Astrocyte of the hippocampus (primary cell): ENCODE measurements at regions not wholly inside any gene's neighbourhood (a gene's known extent, or its start where the extent isn't known, plus 50 kb on each side); places are given as distances from the start of the nearest gene placed in this dataset.

Source experiments
- DNase-seq: peaks from one replicate; pipeline ENCODE4 v3.0.0; 2011; ENCODE audit warnings: low read depth, low spot score

DNA sequence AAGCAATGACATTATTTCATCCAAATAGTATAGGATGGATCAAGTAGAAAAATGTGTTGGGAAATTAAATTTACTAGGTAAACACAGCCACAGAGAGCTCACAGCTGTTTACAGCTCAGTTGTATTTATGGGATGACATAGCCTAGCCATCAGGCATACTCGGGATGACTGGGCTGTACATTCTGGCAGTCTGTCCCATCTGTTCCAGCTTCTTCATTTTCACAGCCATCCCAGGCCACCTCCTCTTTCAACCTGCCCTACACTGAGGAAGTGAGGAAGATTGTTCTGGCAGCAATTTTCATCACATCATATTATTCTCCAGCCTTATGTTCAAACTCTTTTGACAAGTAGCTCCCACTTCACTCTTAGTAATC, 98.4 kb upstream of the PFN2 start:
- no peak for DNase-seq

DNA sequence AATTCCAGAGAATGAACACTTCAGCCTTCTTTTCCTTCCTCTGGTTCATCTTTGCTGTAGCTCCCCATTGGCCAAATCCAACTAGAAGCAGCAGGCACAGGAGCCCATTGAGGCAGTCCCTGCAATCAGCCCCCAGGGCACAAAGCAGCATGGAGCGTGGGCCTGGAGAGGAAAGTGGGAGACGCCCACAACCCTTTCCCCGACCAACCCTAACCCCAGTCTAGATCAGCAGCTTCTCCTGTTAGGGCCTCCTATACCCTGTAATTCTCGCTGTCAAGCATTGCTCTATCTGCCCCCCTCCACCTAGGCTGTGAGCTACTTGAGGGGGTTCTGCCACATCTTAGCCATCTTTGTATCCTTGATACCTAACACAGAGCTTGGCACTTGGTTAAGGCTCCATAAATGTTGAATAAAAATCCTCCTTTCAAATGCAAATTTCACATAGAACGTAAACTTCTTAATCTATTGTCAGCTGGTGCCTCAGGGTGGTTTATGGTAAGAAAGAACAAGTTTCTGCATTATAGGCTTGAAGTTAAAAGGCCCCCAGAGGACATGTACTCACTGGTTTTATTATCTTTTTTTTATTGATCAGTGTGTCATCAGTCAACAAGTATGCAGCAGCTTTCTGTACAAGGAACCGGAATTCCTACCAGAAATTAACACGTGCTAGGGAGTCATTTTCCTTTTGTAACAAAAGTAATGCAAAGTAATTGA, 97.9 kb upstream of the PFN2 start:
- no peak for DNase-seq

DNA sequence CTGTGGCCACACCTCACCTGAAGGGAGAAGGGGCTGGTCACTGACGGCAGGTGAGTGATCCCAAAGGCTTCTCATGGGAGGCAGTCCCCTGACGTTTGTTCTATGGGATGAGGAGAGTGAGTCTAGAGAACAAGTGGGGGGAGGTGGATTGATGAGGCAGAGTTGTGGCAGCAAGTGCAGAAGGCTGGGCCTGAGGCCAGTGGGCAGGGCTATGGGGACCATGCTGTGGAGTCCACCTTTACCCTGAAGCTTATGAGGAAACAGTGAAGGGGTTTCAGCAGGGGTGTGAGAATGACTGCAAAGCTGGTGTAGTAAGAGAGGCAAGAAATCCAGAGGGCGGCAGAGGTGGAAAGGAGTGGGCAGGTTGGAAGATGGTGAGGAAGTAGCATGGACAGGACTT, 96.9 kb upstream of the PFN2 start:
- no peak for DNase-seq

DNA sequence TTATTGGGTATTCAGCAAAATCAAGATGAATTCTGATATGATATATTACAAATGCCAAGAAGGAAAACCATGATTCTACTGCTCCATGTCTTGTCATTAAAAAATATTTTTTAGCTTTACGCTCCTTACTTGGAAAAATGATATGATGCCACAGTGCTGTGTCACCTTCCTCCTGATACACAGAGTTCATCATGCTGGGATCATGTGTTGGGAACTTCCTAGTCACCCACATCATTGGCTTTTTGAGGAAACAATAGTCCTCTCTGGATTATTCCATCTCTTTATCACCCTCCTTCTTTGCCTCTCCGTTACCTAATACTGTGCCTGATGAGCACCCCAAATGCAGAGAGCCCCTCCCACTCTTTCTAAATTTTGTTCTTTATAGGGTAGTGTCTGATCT, 94.3 kb upstream of the PFN2 start:
- DNase-seq, result no peak

GRCh38 chr3:150063237-150063636, 92.5 kb upstream of the PFN2 start:
- DNase-seq, result no peak

- DNase-seq, result peak; percentile 73
These were observed 91.8 kb upstream of the PFN2 start for GRCh38 chr3:150062492-150062891.

GRCh38 chr3:150061288-150062024, 90.8 kb upstream of the PFN2 start:
- DNase-seq, result no peak

DNA sequence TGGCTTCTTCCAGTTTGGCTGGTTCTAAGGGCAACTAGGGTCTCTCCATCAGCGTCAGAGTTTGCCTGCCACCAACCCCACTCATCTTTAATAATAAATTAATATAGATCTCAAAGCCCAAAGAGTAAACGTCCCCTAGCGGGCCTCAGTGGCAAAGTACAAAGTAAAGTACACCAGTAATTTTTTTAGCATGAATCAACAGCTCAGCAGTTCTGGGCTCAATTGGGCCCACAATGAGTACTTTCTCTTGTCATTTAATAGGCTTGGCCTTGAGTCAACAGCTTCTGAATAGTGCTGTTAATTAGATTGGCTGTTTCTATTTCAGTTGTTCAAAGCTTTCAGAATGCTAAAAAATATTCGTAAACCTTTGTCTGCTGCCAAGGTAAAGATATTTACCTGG, 89.0 kb upstream of the PFN2 start:
- DNase-seq, result peak; percentile 34

DNA sequence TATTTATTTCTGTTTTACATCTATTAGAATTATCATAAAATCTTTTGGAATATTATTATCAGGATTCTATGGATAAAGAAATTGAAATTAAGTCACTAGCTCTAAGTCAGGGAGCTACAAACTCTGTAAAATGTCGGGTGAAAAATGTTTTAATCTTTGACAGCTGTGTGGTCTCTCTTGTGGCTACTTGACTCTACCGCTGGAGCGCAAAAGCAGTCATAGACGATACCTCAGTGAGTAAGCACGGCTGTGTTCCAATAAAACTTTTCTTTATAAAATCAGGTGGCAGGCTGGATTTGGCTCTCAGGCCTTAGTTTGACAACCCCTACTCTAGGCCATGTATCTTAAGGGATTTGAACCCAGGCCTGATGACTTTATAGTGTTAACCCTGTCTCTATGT, 88.5 kb upstream of the PFN2 start:
- peak; percentile 70 for DNase-seq

GRCh38 chr3:150057227-150057626, 86.5 kb upstream of the PFN2 start:
- DNase-seq, result no peak

DNA sequence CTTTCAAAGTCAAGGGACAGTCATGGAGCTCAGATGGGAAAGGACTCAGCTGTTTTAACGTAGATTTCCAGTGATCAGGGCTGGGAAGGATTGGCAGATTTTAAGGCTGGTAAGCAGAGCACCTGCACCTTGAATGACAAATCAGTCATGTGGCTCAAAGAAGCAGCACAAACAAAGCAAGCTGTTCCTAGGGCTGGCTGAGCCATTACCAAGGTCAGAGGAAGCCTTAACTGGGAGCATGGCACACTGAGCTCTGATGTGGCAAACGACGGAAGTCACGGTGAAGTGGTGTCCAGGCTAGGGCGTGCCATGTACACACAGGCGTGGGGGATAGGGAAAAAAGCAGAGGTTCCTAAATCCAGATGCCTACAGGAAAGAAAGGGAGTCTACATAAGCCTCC, 84.6 kb upstream of the PFN2 start:
- DNase-seq, result no peak

DNA sequence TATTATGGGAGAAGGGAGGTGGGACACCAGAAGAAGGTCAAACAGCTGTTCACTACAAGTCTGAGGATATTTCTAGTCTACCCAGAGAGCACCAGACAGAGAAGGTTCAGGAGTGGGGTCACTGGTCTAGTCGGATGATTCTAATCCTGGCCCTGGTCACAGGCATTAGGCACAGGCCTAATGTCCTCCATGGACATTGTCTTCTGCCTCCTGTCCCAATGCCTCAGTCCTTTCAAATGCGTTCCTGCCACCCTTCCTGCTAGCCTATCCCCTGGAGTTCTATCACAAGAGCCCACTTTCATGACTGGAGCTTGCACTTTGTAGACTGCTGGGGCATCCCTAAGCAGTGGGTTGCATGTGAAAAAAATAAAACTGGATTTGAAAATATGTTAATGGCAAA, 83.9 kb upstream of the PFN2 start:
- no peak for DNase-seq

- DNase-seq, result no peak
These were observed 79.8 kb upstream of the PFN2 start for GRCh38 chr3:150050510-150050909.

DNA sequence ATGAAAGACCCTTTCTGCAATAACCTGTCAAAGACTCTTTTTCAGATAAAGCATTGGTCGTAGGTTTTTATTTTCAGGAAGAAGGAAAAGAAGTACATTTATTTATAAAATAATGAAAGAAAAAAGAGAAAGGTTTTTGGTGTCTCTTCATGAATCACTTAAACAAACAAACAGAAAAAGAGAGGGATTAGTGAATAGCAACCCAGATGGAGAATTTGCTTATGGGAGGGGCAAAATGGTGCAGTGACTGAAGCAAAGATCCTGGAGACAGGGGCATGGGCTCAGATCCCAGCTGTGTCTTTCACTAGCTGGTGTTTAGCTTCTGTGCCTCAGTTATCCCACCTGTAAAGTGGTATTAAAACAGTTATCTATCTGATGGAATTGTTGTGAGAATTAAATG, 78.6 kb upstream of the PFN2 start:
- DNase-seq, result no peak

GRCh38 chr3:150041877-150042276, 71.2 kb upstream of the PFN2 start:
- no peak for DNase-seq

DNA sequence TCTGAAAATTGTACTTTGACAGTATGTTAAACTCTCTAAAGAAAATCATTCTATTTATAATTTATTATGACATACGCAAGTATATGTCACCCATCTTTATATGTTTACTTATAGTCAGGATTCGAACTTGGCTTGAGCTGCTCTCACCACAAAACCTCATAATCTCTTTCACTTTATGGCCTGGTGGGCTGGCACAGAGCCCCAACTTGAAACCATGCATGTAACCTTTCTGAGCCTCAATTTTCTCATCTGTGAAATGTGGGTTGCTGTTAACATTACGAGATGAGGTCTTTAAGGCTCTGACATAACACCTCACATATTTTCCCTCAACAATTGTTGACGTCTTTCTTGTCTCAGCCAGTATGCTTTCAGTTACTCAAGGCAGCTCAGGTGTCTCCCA, 69.4 kb upstream of the PFN2 start:
- DNase-seq, result no peak

- DNase-seq, result no peak
These were observed 68.1 kb upstream of the PFN2 start for GRCh38 chr3:150038830-150039229.

- DNase-seq, result no peak
These were observed 66.1 kb upstream of the PFN2 start for GRCh38 chr3:150036780-150037179.

GRCh38 chr3:150035910-150036612, 65.4 kb upstream of the PFN2 start:
- peak; percentile 28 for DNase-seq

DNA sequence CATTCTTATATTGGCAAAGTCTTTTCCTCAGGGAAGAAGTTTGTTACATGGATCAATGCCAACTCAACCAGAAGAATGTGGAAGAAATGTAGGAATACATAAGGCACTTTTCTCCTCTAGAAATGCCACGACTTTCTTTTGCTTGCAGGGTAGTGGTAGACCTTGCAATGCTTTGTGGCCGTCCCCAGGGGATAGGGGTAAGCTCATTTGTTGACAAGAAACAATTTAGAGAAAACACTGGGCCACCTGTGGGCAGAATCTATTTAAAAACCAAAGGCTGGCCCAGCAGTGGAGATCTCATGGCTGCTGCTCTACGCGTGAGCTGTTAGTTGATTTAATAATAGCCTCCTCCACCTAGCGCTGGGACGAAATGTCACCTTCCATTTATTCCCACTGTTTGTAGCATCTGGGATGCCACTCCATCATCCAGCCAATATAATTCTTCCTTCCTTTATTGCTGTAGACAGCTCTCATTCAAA, 64.6 kb upstream of the PFN2 start:
- peak; percentile 47 for DNase-seq

- DNase-seq, result no peak
These were observed 63.0 kb upstream of the PFN2 start for GRCh38 chr3:150033721-150034120.

GRCh38 chr3:150030841-150031240, 60.1 kb upstream of the PFN2 start:
- DNase-seq, result no peak

DNA sequence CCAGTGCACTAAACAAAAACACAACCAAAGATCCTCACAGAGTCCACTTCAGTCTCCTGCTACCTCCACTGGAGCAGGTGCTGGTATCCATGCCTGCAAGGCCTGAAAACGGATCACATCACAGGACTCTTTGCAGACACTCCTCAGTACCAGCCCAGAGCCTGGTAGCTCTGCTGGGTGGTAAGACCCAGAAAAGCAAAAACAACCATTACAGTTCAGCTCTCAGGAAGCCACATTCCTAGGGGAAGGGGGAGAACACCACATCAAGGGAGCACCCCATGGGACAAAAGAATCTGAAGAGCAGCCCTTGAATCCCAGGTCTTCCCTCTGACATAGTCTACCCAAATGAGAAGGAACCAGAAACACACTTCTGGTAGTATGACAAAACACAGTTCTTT, 52.5 kb upstream of the PFN2 start:
- no peak for DNase-seq
